Loucy (cell line): ENCODE measurements at regions not wholly inside any gene's neighbourhood (a gene's known extent, or its start where the extent isn't known, plus 50 kb on each side); places are given as distances from the start of the nearest gene placed in this dataset.
"Not testable (repeated sequence)": the region's sequence is repeated elsewhere in the genome, so short reads cannot be mapped to it uniquely, and the experiment has no call there.

ENCODE experiments used
- H2AFZ ChIP-seq: fragments of 200-600 bp; sonication (generic); 2 replicates; pipeline ENCODE4 v1.6.0; 2016; ENCODE audit warnings: antibody characterized with exemption, mild to moderate bottlenecking, low read length, moderate library complexity
- H3F3A ChIP-seq: fragments of 200-600 bp; 2 replicates; pipeline ENCODE4 v1.6.0; 2016; ENCODE audit warnings: antibody characterized with exemption, low read depth, mild to moderate bottlenecking
- H3K27me3 ChIP-seq: fragments of 200-600 bp; sonication (generic); 2 replicates; pipeline ENCODE4 v1.6.1; 2014; ENCODE audit warnings: low read length, mild to moderate bottlenecking; ENCODE audit not compliant: insufficient read depth, poor library complexity, severe bottlenecking
- H3K36me3 ChIP-seq: fragments of 200-600 bp; sonication (generic); 2 replicates; pipeline ENCODE4 v1.6.1; 2016; ENCODE audit warnings: low read length; ENCODE audit not compliant: insufficient read depth
- H3K4me1 ChIP-seq: fragments of 200-600 bp; sonication (generic); 2 replicates; pipeline ENCODE4 v1.5.1; 2014; ENCODE audit warnings: low read length, mild to moderate bottlenecking; ENCODE audit not compliant: insufficient read depth, poor library complexity, severe bottlenecking
- H3K4me2 ChIP-seq: fragments of 200-600 bp; sonication (generic); 2 replicates; pipeline ENCODE4 v1.6.0; 2014; ENCODE audit warnings: antibody characterized with exemption, low read length, low read depth, mild to moderate bottlenecking; ENCODE audit not compliant: poor library complexity, severe bottlenecking
- H3K4me3 ChIP-seq: fragments of 200-600 bp; sonication (generic); 2 replicates; pipeline ENCODE4 v1.5.1; 2014; ENCODE audit warnings: low read length, mild to moderate bottlenecking, mixed read lengths; ENCODE audit not compliant: poor library complexity, severe bottlenecking
- H3K79me2 ChIP-seq: fragments of 200-600 bp; sonication (generic); 2 replicates; pipeline ENCODE4 v1.6.1; 2014; ENCODE audit warnings: low read length; ENCODE audit not compliant: insufficient read depth
- H3K9ac ChIP-seq: fragments of 200-600 bp; sonication (generic); 2 replicates; pipeline ENCODE4 v1.6.0; 2014; ENCODE audit warnings: mild to moderate bottlenecking, low read depth, low read length, moderate library complexity; ENCODE audit not compliant: poor library complexity, severe bottlenecking
- H3K9me2 ChIP-seq: fragments of 200-600 bp; sonication (generic); replicated peaks from 2 replicates; pipeline ENCODE4 v1.6.1; 2016; ENCODE audit warnings: low read depth, low read length, mixed read lengths
- H3K9me3 ChIP-seq: fragments of 200-600 bp; sonication (generic); 2 replicates; pipeline ENCODE4 v1.6.1; 2014; ENCODE audit warnings: mild to moderate bottlenecking, antibody characterized with exemption, low read length, low read depth; ENCODE audit not compliant: insufficient read depth
- H4K20me1 ChIP-seq: fragments of 200-600 bp; sonication (generic); 2 replicates; pipeline ENCODE4 v1.6.0; 2014; ENCODE audit warnings: antibody characterized with exemption, low read length, mild to moderate bottlenecking; ENCODE audit not compliant: insufficient read depth, poor library complexity, severe bottlenecking
- EZH2phosphoT487 ChIP-seq: fragments of 200-600 bp; IDR thresholded peaks from 2 replicates; pipeline ENCODE4 v1.6.1; 2018; ENCODE audit warnings: antibody characterized with exemption, mild to moderate bottlenecking, moderate library complexity, borderline replicate concordance
- TF ChIP-seq, protein P1 (sequence below): fragments of 200-600 bp; sonication (generic); conservative IDR thresholded peaks from 2 replicates; pipeline ENCODE4 v1.5.1; 2014; ENCODE audit warnings: mild to moderate bottlenecking, antibody characterized with exemption, low read length

DNA sequence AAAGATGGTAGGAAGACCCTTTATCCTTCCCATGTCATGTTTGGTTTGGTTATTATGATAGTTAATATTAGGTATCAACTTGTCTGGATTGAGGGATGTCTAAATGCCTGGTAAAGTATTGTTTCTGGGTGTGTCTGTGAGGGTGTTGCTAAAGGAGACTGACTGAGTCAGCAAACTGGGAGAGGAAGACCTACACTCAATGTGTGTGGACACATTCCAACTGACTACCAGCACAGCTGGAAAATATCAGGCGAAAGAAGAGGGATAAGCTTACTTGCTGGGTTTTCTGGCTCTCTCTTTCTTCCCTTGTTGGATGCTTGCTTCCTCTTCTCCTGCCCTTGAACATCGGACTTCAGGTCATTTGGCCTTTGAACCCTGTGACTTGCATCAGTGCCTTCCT is 1227.6 kb upstream of the EPHA6 start:
- Histone ChIP-seq H3K4me1 (no peaks in the 10 kb centered on the region), H3K9me2 (no peaks in the 10 kb centered on the region), H3F3A (no peaks in the 10 kb centered on the region), H2AFZ (no peak overlapping the region), H3K27me3 (no peaks in the 10 kb centered on the region), H3K79me2 (no peaks in the 10 kb centered on the region), H3K4me2 (no peak overlapping the region), H3K36me3 (no peaks in the 10 kb centered on the region), H3K4me3 (no peak overlapping the region), H3K9me3 (no peaks in the 10 kb centered on the region), H3K9ac (no peak overlapping the region), H4K20me1 (no peaks in the 10 kb centered on the region)
- TF ChIP-seq EZH2phosphoT487 = no peak
- TF ChIP-seq, protein P1, sequence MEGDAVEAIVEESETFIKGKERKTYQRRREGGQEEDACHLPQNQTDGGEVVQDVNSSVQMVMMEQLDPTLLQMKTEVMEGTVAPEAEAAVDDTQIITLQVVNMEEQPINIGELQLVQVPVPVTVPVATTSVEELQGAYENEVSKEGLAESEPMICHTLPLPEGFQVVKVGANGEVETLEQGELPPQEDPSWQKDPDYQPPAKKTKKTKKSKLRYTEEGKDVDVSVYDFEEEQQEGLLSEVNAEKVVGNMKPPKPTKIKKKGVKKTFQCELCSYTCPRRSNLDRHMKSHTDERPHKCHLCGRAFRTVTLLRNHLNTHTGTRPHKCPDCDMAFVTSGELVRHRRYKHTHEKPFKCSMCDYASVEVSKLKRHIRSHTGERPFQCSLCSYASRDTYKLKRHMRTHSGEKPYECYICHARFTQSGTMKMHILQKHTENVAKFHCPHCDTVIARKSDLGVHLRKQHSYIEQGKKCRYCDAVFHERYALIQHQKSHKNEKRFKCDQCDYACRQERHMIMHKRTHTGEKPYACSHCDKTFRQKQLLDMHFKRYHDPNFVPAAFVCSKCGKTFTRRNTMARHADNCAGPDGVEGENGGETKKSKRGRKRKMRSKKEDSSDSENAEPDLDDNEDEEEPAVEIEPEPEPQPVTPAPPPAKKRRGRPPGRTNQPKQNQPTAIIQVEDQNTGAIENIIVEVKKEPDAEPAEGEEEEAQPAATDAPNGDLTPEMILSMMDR = no peak

DNA sequence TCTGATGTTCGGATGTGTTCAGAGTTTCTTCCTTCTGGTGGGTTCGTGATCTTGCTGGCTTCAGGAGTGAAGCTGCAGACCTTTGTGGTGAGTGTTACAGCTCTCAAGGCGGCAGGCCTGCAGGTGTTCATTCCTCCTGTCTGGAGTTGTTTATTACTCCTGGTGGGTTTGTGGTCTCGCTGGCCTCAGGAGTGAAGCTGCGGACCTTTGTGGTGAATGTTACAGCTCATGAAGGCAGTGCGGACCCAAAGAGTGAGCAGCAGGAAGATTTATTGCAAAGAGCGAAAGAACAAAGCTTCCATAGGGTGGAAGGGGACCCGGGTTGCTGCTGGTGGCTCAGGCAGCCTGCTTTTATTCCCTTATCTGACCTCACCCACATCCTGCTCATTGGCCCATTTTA is 1226.8 kb upstream of the EPHA6 start:
- H3K9ac ChIP-seq, H2AFZ ChIP-seq, H3K9me3 ChIP-seq, H3K9me2 ChIP-seq, H3F3A ChIP-seq, H4K20me1 ChIP-seq, H3K36me3 ChIP-seq, H3K79me2 ChIP-seq, H3K4me2 ChIP-seq, H3K27me3 ChIP-seq, H3K4me1 ChIP-seq, H3K4me3 ChIP-seq: not testable (repeated sequence)

DNA sequence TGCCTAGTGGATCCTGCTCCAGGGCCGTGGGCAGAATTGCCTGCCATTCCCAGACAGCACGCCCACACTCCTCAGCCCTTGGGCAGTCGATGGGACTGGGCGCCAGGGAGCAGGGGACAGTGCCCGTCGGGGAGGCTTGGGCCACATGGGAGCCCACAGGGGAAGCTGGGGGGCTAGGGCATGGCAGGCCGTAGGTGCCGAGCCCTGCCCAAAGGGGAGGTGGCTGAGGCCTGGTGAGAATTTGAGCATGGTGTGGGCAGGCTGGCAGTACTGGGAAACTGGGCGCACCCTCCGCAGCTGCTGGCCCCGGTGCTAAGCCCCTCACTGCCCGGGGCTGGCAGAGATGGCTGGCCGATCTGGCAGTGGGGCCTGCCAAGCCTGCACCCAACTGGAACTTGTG is 1225.9 kb upstream of the EPHA6 start:
- no peaks in the 10 kb centered on the region for H3K27me3 ChIP-seq
- no peak overlapping the region for H3K9ac ChIP-seq
- H4K20me1 ChIP-seq = no peaks in the 10 kb centered on the region
- TF ChIP-seq, protein P1 = no peak
- TF ChIP-seq EZH2phosphoT487 = no peak
- H3K9me3 ChIP-seq = no peaks in the 10 kb centered on the region
- H3K9me2 ChIP-seq = no peaks in the 10 kb centered on the region
- no peak overlapping the region for H2AFZ ChIP-seq
- no peak overlapping the region for H3K4me3 ChIP-seq
- no peak overlapping the region for H3K4me2 ChIP-seq
- H3K79me2 ChIP-seq = no peaks in the 10 kb centered on the region
- no peaks in the 10 kb centered on the region for H3K4me1 ChIP-seq
- H3F3A ChIP-seq = no peaks in the 10 kb centered on the region
- no peaks in the 10 kb centered on the region for H3K36me3 ChIP-seq

DNA sequence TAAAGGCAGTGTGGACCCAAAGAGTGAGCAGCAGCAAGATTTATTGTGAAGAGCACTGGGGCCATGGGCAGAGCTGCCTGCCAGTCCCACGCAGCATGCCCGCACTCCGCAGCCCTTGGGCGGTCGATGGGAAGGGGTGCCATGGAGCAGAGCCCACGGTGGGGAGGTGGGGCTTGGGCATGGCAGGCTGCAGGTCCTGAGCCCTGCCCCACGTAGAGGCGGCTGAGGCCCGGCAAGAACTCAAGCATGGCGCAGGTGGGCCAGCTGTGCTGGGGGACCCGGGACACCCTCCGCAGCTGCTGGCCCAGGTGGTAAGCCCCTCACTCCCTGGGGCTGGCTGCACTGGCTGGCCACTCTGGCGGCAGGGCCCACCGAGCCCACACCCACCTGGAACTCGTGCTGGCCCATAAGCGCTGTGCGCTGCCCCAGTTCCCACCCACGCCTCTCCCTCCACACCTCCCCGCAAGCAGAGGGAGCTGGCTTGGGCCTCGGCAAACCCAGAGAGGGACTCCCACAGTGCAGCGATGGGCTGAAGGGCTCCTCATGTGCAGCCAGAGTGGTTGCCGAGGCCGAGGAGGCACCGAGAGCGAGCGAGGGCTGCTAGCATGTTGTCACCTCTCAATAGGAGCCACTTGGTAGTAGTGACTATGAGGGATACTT is 1218.8 kb upstream of the EPHA6 start:
- Histone ChIP-seq H3K36me3 (no peaks in the 10 kb centered on the region), H4K20me1 (no peaks in the 10 kb centered on the region), H3K79me2 (no peaks in the 10 kb centered on the region), H3K4me3 (no peak overlapping the region), H3K9me3 (no peaks in the 10 kb centered on the region), H2AFZ (no peak overlapping the region), H3K27me3 (no peaks in the 10 kb centered on the region), H3K4me1 (no peaks in the 10 kb centered on the region), H3K4me2 (no peak overlapping the region), H3K9me2 (no peaks in the 10 kb centered on the region), H3F3A (no peaks in the 10 kb centered on the region), H3K9ac (no peak overlapping the region)
- TF ChIP-seq, protein P1 = no peak
- TF ChIP-seq EZH2phosphoT487 = no peak
